Activated CD4-positive, alpha-beta memory T cell treated with anti-CD3 and anti-CD28 coated beads, Interleukin-2, amount 10 ng/mL, durations not matched to agents 7 days and 5 days (primary cell): ENCODE measurements at regions not wholly inside any gene's neighbourhood (a gene's known extent, or its start where the extent isn't known, plus 50 kb on each side); places are given as distances from the start of the nearest gene placed in this dataset.

Source experiments
- CTCF ChIA-PET: fragments of 350-600 bp; sonication (Branson Sonifier 250); formaldehyde crosslinking; loops from one replicate; lab custom pipeline; 2021; ENCODE audit warnings: antibody characterized with exemption, inconsistent platforms; lab: Charles Lee
- POLR2A ChIA-PET: fragments of 350-600 bp; sonication (Branson Sonifier 250); formaldehyde crosslinking; loops from one replicate; lab custom pipeline; 2021; ENCODE audit warnings: antibody characterized with exemption; lab: Charles Lee
- DNase-seq: peaks from one replicate; pipeline ENCODE4 v3.0.0-alpha.2; 2020
- H3K27ac Mint-ChIP-seq: one replicate; pipeline ENCODE4 v1.8.0; 2021; ENCODE audit warnings: mild to moderate bottlenecking, mixed read lengths
- H3K27me3 Mint-ChIP-seq: one replicate; pipeline ENCODE4 v1.8.0; 2021; ENCODE audit warnings: mixed read lengths
- H3K36me3 Mint-ChIP-seq: one replicate; pipeline ENCODE4 v1.8.0; 2021; ENCODE audit warnings: low read depth, mixed read lengths
- H3K4me1 Mint-ChIP-seq: one replicate; pipeline ENCODE4 v1.8.0; 2021; ENCODE audit warnings: mixed read lengths
- H3K4me3 Mint-ChIP-seq: one replicate; pipeline ENCODE4 v1.8.0; 2021; ENCODE audit warnings: mild to moderate bottlenecking, mixed read lengths
- H3K9me3 Mint-ChIP-seq: one replicate; pipeline ENCODE4 v1.8.0; 2021; ENCODE audit warnings: mixed read lengths

GRCh38 chr18:64645753-64646152, 496.9 kb upstream of the LINC00305 start:
- Mint-ChIP-seq H3K36me3 (no peaks in the 10 kb centered on the region), H3K4me3 (no peak overlapping the region), H3K27ac (no peak overlapping the region), H3K9me3 (peaks cover 8% of the 10 kb centered on the region), H3K27me3 (no peaks in the 10 kb centered on the region), H3K4me1 (no peaks in the 10 kb centered on the region)
- CTCF ChIA-PET: no interaction called here
- POLR2A ChIA-PET: no interaction called here
- no peak for DNase-seq

GRCh38 chr18:64639536-64639935, 490.6 kb upstream of the LINC00305 start:
- ChIA-PET POLR2A (no interaction called here), CTCF (no interaction called here)
- Mint-ChIP-seq H3K4me3 (no peak overlapping the region), H3K4me1 (no peaks in the 10 kb centered on the region), H3K9me3 (peaks cover 14% of the 10 kb centered on the region), H3K36me3 (no peaks in the 10 kb centered on the region), H3K27me3 (no peaks in the 10 kb centered on the region), H3K27ac (no peak overlapping the region)
- DNase-seq: no peak

GRCh38 chr18:64620971-64621560, 472.2 kb upstream of the LINC00305 start:
- Mint-ChIP-seq H3K27me3 (no peaks in the 10 kb centered on the region), H3K9me3 (peaks cover 14% of the 10 kb centered on the region), H3K27ac (no peak overlapping the region), H3K4me1 (no peaks in the 10 kb centered on the region), H3K36me3 (no peaks in the 10 kb centered on the region), H3K4me3 (no peak overlapping the region)
- ChIA-PET CTCF (no interaction called here), POLR2A (no interaction called here)
- DNase-seq: no peak

GRCh38 chr18:64618390-64618789, 469.5 kb upstream of the LINC00305 start:
- no peak overlapping the region for H3K4me3 Mint-ChIP-seq
- H3K36me3 Mint-ChIP-seq: no peaks in the 10 kb centered on the region
- ChIA-PET POLR2A (no interaction called here), CTCF (no interaction called here)
- H3K27me3 Mint-ChIP-seq: no peaks in the 10 kb centered on the region
- no peaks in the 10 kb centered on the region for H3K4me1 Mint-ChIP-seq
- H3K9me3 Mint-ChIP-seq: peaks cover 13% of the 10 kb centered on the region
- no peak for DNase-seq
- no peak overlapping the region for H3K27ac Mint-ChIP-seq

GRCh38 chr18:64615021-64615420, 466.1 kb upstream of the LINC00305 start:
- ChIA-PET POLR2A (no interaction called here), CTCF (no interaction called here)
- Mint-ChIP-seq H3K27me3 (no peaks in the 10 kb centered on the region), H3K4me1 (no peaks in the 10 kb centered on the region), H3K27ac (no peak overlapping the region), H3K9me3 (peaks cover 9% of the 10 kb centered on the region), H3K4me3 (no peak overlapping the region), H3K36me3 (no peaks in the 10 kb centered on the region)
- no peak for DNase-seq

- Mint-ChIP-seq H3K27me3 (no peaks in the 10 kb centered on the region), H3K4me1 (no peaks in the 10 kb centered on the region), H3K36me3 (no peaks in the 10 kb centered on the region), H3K27ac (no peak overlapping the region), H3K4me3 (no peak overlapping the region), H3K9me3 (peaks cover 6% of the 10 kb centered on the region)
- no peak for DNase-seq
- POLR2A ChIA-PET: no interaction called here
- CTCF ChIA-PET: no interaction called here
Measured at GRCh38 chr18:64614446-64614845, 465.6 kb upstream of the LINC00305 start.

- Mint-ChIP-seq H3K9me3 (peaks cover 4% of the 10 kb centered on the region), H3K4me1 (no peaks in the 10 kb centered on the region), H3K27me3 (no peaks in the 10 kb centered on the region), H3K36me3 (no peaks in the 10 kb centered on the region), H3K27ac (no peak overlapping the region), H3K4me3 (no peak overlapping the region)
- CTCF ChIA-PET: no interaction called here
- POLR2A ChIA-PET: no interaction called here
- DNase-seq: no peak
Measured at GRCh38 chr18:64592246-64592645, 443.4 kb upstream of the LINC00305 start.

GRCh38 chr18:64589000-64589399, 440.1 kb upstream of the LINC00305 start:
- no peak for DNase-seq
- POLR2A ChIA-PET: no interaction called here
- Mint-ChIP-seq H3K27ac (no peak overlapping the region), H3K9me3 (peaks cover 8% of the 10 kb centered on the region), H3K27me3 (no peaks in the 10 kb centered on the region), H3K4me3 (no peak overlapping the region), H3K36me3 (no peaks in the 10 kb centered on the region), H3K4me1 (no peaks in the 10 kb centered on the region)
- CTCF ChIA-PET: no interaction called here

GRCh38 chr18:64566456-64566855, 417.6 kb upstream of the LINC00305 start:
- Mint-ChIP-seq H3K27me3 (no peaks in the 10 kb centered on the region), H3K27ac (no peak overlapping the region), H3K9me3 (peaks cover 11% of the 10 kb centered on the region), H3K4me3 (no peak overlapping the region), H3K4me1 (no peaks in the 10 kb centered on the region), H3K36me3 (no peaks in the 10 kb centered on the region)
- ChIA-PET CTCF (no interaction called here), POLR2A (no interaction called here)
- DNase-seq: no peak

GRCh38 chr18:64562651-64563050, 413.8 kb upstream of the LINC00305 start:
- CTCF ChIA-PET: no interaction called here

GRCh38 chr18:64546451-64546850, 397.6 kb upstream of the LINC00305 start:
- Mint-ChIP-seq H3K27me3 (no peaks in the 10 kb centered on the region), H3K27ac (no peak overlapping the region), H3K4me1 (no peaks in the 10 kb centered on the region), H3K9me3 (no peaks in the 10 kb centered on the region), H3K4me3 (no peak overlapping the region), H3K36me3 (no peaks in the 10 kb centered on the region)
- no peak for DNase-seq
- ChIA-PET POLR2A (no interaction called here), CTCF (no interaction called here)

More at GRCh38 chr18:64562651-64563050, 413.8 kb upstream of the LINC00305 start:
- Mint-ChIP-seq H3K4me1 (no peaks in the 10 kb centered on the region), H3K27me3 (no peaks in the 10 kb centered on the region), H3K4me3 (no peak overlapping the region), H3K27ac (no peak overlapping the region), H3K9me3 (peaks cover 10% of the 10 kb centered on the region), H3K36me3 (no peaks in the 10 kb centered on the region)
- POLR2A ChIA-PET: no interaction called here
- no peak for DNase-seq

GRCh38 chr18:64539847-64540246, 391.0 kb upstream of the LINC00305 start:
- H3K9me3 Mint-ChIP-seq: peaks cover 4% of the 10 kb centered on the region
- H3K27ac Mint-ChIP-seq: no peak overlapping the region
- no peak overlapping the region for H3K4me3 Mint-ChIP-seq
- DNase-seq: no peak
- POLR2A ChIA-PET: no interaction called here
- H3K27me3 Mint-ChIP-seq: no peaks in the 10 kb centered on the region
- CTCF ChIA-PET: no interaction called here
- H3K4me1 Mint-ChIP-seq: no peaks in the 10 kb centered on the region
- no peaks in the 10 kb centered on the region for H3K36me3 Mint-ChIP-seq

GRCh38 chr18:64528646-64529045, 379.8 kb upstream of the LINC00305 start:
- no peak for DNase-seq
- ChIA-PET CTCF (no interaction called here), POLR2A (no interaction called here)
- Mint-ChIP-seq H3K4me3 (no peak overlapping the region), H3K27me3 (no peaks in the 10 kb centered on the region), H3K36me3 (no peaks in the 10 kb centered on the region), H3K27ac (no peak overlapping the region), H3K4me1 (no peaks in the 10 kb centered on the region), H3K9me3 (peaks cover 11% of the 10 kb centered on the region)

GRCh38 chr18:64519201-64519600, 370.3 kb upstream of the LINC00305 start:
- no peak overlapping the region for H3K4me3 Mint-ChIP-seq
- ChIA-PET CTCF (interaction anchor here (0.6 kb wide), 1 partner anchor 1764 kb away, joined by 4 read pairs; no protein-coding TSS in a partner anchor), POLR2A (no interaction called here)
- H3K27me3 Mint-ChIP-seq: no peaks in the 10 kb centered on the region
- no peaks in the 10 kb centered on the region for H3K4me1 Mint-ChIP-seq
- DNase-seq: no peak
- H3K36me3 Mint-ChIP-seq: no peaks in the 10 kb centered on the region
- no peak overlapping the region for H3K27ac Mint-ChIP-seq
- H3K9me3 Mint-ChIP-seq: peaks cover 17% of the 10 kb centered on the region
